PC-9 (cell line): ENCODE measurements at regions not wholly inside any gene's neighbourhood (a gene's known extent, or its start where the extent isn't known, plus 50 kb on each side); places are given as distances from the start of the nearest gene placed in this dataset.

ENCODE experiments used
- EZH2 ChIP-seq: fragments of 200-600 bp; sonication (generic); IDR thresholded peaks from 2 replicates; pipeline ENCODE4 v1.8.0; 2017; ENCODE audit warnings: antibody characterized with exemption, low read depth
- TF ChIP-seq, protein P1 (sequence below): fragments of 200-600 bp; sonication (generic); conservative IDR thresholded peaks from 2 replicates; pipeline ENCODE4 v1.6.1; 2017; ENCODE audit warnings: mixed run types, antibody characterized with exemption, mild to moderate bottlenecking, moderate library complexity

DNA sequence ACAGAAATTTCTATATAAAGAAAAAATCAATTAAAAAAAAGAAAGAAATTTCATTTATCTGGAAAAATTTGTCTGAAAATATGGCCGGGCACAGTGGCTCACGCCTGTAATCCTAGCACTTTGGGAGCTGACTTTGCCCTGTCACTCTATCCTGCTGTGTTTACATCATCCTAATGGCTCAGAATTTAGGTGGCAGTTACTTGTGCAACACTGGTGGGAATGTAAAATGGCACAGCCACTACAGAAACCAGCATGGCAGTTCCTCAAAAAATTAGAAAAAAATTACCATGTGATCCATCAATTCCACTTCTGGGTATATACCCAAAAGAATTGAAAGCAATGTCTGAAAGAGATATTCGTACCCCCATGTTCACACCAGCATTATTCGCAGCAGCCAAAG is 405.2 kb upstream of the AUTS2 start:
- TF ChIP-seq, protein P1, sequence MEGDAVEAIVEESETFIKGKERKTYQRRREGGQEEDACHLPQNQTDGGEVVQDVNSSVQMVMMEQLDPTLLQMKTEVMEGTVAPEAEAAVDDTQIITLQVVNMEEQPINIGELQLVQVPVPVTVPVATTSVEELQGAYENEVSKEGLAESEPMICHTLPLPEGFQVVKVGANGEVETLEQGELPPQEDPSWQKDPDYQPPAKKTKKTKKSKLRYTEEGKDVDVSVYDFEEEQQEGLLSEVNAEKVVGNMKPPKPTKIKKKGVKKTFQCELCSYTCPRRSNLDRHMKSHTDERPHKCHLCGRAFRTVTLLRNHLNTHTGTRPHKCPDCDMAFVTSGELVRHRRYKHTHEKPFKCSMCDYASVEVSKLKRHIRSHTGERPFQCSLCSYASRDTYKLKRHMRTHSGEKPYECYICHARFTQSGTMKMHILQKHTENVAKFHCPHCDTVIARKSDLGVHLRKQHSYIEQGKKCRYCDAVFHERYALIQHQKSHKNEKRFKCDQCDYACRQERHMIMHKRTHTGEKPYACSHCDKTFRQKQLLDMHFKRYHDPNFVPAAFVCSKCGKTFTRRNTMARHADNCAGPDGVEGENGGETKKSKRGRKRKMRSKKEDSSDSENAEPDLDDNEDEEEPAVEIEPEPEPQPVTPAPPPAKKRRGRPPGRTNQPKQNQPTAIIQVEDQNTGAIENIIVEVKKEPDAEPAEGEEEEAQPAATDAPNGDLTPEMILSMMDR, result no peak
- no peak for TF ChIP-seq EZH2
